ENCODE measurements at regions not wholly inside any gene's neighbourhood (a gene's known extent, or its start where the extent isn't known, plus 50 kb on each side); places are given as distances from the start of the nearest gene placed in this dataset.

- TF ChIP-seq CTCF (conservative IDR thresholded peaks at IDR 0.05; ENCODE audit: low read length) (peak; percentile 96), EZH2phosphoT487 (IDR thresholded peaks at IDR 0.05; ENCODE audit: borderline replicate concordance) (no peak)
Measured at GRCh38 chr16:77584205-77584859, 138.0 kb upstream of the NUDT7 start.

All from Loucy (cell line).